ENCODE measurements at regions not wholly inside any gene's neighbourhood (a gene's known extent, or its start where the extent isn't known, plus 50 kb on each side); places are given as distances from the start of the nearest gene placed in this dataset.

- no peak for DNase-seq
These were observed 109.9 kb upstream of the TIAM2 start for GRCh38 chr6:154885214-154885613.

GRCh38 chr6:154886016-154886415 lies 109.1 kb upstream of the TIAM2 start:
- no peak for DNase-seq

- no peak for DNase-seq
These were observed 108.6 kb upstream of the TIAM2 start for GRCh38 chr6:154886471-154886870.

GRCh38 chr6:154887051-154887450 lies 108.1 kb upstream of the TIAM2 start:
- DNase-seq = no peak

- DNase-seq = no peak
These were observed 106.5 kb upstream of the TIAM2 start for GRCh38 chr6:154888421-154889295.

- no peak for DNase-seq
These were observed 104.2 kb upstream of the TIAM2 start for GRCh38 chr6:154890874-154891273.

- DNase-seq = no peak
These were observed 103.2 kb upstream of the TIAM2 start for GRCh38 chr6:154891901-154892300.

GRCh38 chr6:154893917-154894316 lies 101.2 kb upstream of the TIAM2 start:
- DNase-seq = no peak

- no peak for DNase-seq
These were observed 100.2 kb upstream of the TIAM2 start for GRCh38 chr6:154894902-154895301.

GRCh38 chr6:154895841-154896240 lies 99.3 kb upstream of the TIAM2 start:
- DNase-seq = no peak

GRCh38 chr6:154898821-154899220 lies 96.3 kb upstream of the TIAM2 start:
- no peak for DNase-seq

- DNase-seq = no peak
These were observed 95.2 kb upstream of the TIAM2 start for GRCh38 chr6:154899824-154900463.

GRCh38 chr6:154901876-154902552 lies 93.1 kb upstream of the TIAM2 start:
- no peak for DNase-seq

- no peak for DNase-seq
These were observed 87.8 kb upstream of the TIAM2 start for GRCh38 chr6:154907291-154907690.

- no peak for DNase-seq
These were observed 86.4 kb upstream of the TIAM2 start for GRCh38 chr6:154908723-154909122.

GRCh38 chr6:154909311-154909710 lies 85.8 kb upstream of the TIAM2 start:
- DNase-seq = no peak

- DNase-seq = no peak
These were observed 85.3 kb upstream of the TIAM2 start for GRCh38 chr6:154909821-154910220.

- no peak for DNase-seq
These were observed 80.8 kb upstream of the TIAM2 start for GRCh38 chr6:154914288-154914687.

- no peak for DNase-seq
These were observed 78.3 kb upstream of the TIAM2 start for GRCh38 chr6:154916857-154917256.

- DNase-seq = no peak
These were observed 77.2 kb upstream of the TIAM2 start for GRCh38 chr6:154917941-154918340.

GRCh38 chr6:154919806-154920205 lies 75.3 kb upstream of the TIAM2 start:
- DNase-seq = no peak

GRCh38 chr6:154920495-154921200 lies 74.5 kb upstream of the TIAM2 start:
- no peak for DNase-seq

GRCh38 chr6:154921482-154921881 lies 73.6 kb upstream of the TIAM2 start:
- no peak for DNase-seq
